HepG2 (cell line): ENCODE measurements at regions not wholly inside any gene's neighbourhood (a gene's known extent, or its start where the extent isn't known, plus 50 kb on each side); places are given as distances from the start of the nearest gene placed in this dataset.

Source experiments
- ATF1 ChIP-seq: IDR thresholded peaks from 2 replicates; pipeline ENCODE4 v1.6.1; 2016; ENCODE audit warnings: mild to moderate bottlenecking, control low read depth
- RERE ChIP-seq: IDR thresholded peaks from 2 replicates; pipeline ENCODE4 v1.6.1; 2016; ENCODE audit warnings: low read depth, missing genetic modification reagents, missing compliant biosample characterization
- TBX3 ChIP-seq: fragments of 450-650 bp; IDR thresholded peaks from 2 replicates; pipeline ENCODE4 v1.6.1; 2017; ENCODE audit warnings: antibody characterized with exemption, mild to moderate bottlenecking, inconsistent platforms, borderline replicate concordance
- TEAD3 ChIP-seq: optimal IDR thresholded peaks from 2 replicates; pipeline ENCODE3; 2016; ENCODE audit warnings: borderline replicate concordance
- YEATS2 ChIP-seq: sonication (generic); formaldehyde crosslinking; IDR thresholded peaks from 2 replicates; pipeline ENCODE4 v1.4.0; 2020; ENCODE audit warnings: missing genetic modification reagents, borderline replicate concordance
- ZKSCAN1 ChIP-seq: fragments of 150-350 bp; IDR thresholded peaks from 2 replicates; pipeline ENCODE4 v1.6.1; 2014; ENCODE audit warnings: low read length
- ZNF282 ChIP-seq: fragments of 450-650 bp; IDR thresholded peaks from 2 replicates; pipeline ENCODE4 v1.6.1; 2018; ENCODE audit not compliant: partially characterized antibody
- ZNF432 ChIP-seq: sonication (generic); formaldehyde crosslinking; IDR thresholded peaks from 2 replicates; pipeline ENCODE4 v1.5.0; 2020; ENCODE audit warnings: missing genetic modification reagents, mild to moderate bottlenecking, borderline replicate concordance
- ZNF543 ChIP-seq: sonication (generic); formaldehyde crosslinking; IDR thresholded peaks from 2 replicates; pipeline ENCODE4 v1.4.0; 2020; ENCODE audit warnings: mild to moderate bottlenecking, missing genetic modification reagents
- ZNF770 ChIP-seq: sonication (generic); formaldehyde crosslinking; IDR thresholded peaks from 2 replicates; pipeline ENCODE4 v1.5.0; 2020; ENCODE audit warnings: mild to moderate bottlenecking, missing genetic modification reagents
- ZSCAN12 ChIP-seq: sonication (generic); formaldehyde crosslinking; IDR thresholded peaks from 2 replicates; pipeline ENCODE4 v1.9.0; 2021; ENCODE audit warnings: mild to moderate bottlenecking, missing genetic modification reagents
- ZSCAN25 ChIP-seq: sonication (generic); formaldehyde crosslinking; IDR thresholded peaks from 2 replicates; pipeline ENCODE4 v1.8.0; 2022; ENCODE audit warnings: mild to moderate bottlenecking, missing genetic modification reagents
- TF ChIP-seq, protein P1 (sequence below): sonication (generic); formaldehyde crosslinking; IDR thresholded peaks from 2 replicates; pipeline ENCODE4 v1.4.0; 2020; ENCODE audit warnings: missing genetic modification reagents
- TF ChIP-seq, protein P2 (sequence below): sonication (generic); formaldehyde crosslinking; IDR thresholded peaks from 2 replicates; pipeline ENCODE4 v1.4.0; 2020; ENCODE audit warnings: mild to moderate bottlenecking, missing genetic modification reagents
- TF ChIP-seq, protein P3 (sequence below): IDR thresholded peaks from 2 replicates; pipeline ENCODE4 v1.6.1; 2016; ENCODE audit warnings: control low read depth

DNA sequence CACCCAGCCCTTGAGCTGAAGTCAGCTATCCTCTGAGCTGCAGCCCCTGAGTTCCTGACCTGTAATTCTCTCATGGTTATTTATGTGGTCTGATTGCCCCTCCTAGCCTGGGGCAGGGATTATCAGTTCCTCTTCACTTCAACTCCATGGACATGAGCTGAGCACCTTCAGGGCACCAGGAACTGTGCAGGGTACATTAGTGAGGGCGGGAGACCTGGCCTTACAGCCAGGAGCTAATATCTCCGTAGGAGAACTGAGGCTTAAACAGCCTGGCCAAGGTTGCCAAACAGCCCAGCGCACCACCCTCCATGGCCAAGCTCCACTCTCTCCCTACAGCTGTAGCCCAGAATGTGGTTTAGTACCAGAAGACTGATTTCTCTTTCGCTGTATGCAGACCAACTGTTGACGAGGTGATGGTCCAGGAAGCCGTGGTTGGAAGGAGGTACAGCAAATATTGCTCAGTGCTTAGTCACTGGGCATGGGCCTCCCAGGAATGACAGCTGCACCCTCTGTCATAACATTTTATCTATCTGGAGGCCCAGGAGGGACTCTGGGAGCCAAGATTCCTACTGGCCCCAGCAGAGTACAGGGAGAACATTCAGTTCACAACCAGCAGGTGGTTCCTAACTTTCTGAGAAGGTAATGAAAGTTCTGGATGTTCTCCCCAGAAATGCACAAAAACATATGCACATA is 228.7 kb upstream of the SIX2 start (continued):
- TF ChIP-seq RERE (no peak), ZNF432 (CRISPR knock-in tag) (no peak), ZNF543 (CRISPR knock-in tag) (no peak), ZSCAN12 (CRISPR knock-in tag) (no peak), YEATS2 (no peak; the same call in 1 of the 2 replicates), ZKSCAN1 (no peak), ZSCAN25 (CRISPR knock-in tag) (no peak), ZNF770 (CRISPR knock-in tag) (no peak), TEAD3 (peak; percentile 65), ATF1 (CRISPR knock-in tag) (no peak), TBX3 (no peak), ZNF282 (no peak)
- TF ChIP-seq, protein P1, sequence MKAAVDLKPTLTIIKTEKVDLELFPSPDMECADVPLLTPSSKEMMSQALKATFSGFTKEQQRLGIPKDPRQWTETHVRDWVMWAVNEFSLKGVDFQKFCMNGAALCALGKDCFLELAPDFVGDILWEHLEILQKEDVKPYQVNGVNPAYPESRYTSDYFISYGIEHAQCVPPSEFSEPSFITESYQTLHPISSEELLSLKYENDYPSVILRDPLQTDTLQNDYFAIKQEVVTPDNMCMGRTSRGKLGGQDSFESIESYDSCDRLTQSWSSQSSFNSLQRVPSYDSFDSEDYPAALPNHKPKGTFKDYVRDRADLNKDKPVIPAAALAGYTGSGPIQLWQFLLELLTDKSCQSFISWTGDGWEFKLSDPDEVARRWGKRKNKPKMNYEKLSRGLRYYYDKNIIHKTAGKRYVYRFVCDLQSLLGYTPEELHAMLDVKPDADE (CRISPR knock-in tag): no peak
- TF ChIP-seq, protein P2, sequence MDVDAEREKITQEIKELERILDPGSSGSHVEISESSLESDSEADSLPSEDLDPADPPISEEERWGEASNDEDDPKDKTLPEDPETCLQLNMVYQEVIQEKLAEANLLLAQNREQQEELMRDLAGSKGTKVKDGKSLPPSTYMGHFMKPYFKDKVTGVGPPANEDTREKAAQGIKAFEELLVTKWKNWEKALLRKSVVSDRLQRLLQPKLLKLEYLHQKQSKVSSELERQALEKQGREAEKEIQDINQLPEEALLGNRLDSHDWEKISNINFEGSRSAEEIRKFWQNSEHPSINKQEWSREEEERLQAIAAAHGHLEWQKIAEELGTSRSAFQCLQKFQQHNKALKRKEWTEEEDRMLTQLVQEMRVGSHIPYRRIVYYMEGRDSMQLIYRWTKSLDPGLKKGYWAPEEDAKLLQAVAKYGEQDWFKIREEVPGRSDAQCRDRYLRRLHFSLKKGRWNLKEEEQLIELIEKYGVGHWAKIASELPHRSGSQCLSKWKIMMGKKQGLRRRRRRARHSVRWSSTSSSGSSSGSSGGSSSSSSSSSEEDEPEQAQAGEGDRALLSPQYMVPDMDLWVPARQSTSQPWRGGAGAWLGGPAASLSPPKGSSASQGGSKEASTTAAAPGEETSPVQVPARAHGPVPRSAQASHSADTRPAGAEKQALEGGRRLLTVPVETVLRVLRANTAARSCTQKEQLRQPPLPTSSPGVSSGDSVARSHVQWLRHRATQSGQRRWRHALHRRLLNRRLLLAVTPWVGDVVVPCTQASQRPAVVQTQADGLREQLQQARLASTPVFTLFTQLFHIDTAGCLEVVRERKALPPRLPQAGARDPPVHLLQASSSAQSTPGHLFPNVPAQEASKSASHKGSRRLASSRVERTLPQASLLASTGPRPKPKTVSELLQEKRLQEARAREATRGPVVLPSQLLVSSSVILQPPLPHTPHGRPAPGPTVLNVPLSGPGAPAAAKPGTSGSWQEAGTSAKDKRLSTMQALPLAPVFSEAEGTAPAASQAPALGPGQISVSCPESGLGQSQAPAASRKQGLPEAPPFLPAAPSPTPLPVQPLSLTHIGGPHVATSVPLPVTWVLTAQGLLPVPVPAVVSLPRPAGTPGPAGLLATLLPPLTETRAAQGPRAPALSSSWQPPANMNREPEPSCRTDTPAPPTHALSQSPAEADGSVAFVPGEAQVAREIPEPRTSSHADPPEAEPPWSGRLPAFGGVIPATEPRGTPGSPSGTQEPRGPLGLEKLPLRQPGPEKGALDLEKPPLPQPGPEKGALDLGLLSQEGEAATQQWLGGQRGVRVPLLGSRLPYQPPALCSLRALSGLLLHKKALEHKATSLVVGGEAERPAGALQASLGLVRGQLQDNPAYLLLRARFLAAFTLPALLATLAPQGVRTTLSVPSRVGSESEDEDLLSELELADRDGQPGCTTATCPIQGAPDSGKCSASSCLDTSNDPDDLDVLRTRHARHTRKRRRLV (CRISPR knock-in tag): no peak
- TF ChIP-seq, protein P3, sequence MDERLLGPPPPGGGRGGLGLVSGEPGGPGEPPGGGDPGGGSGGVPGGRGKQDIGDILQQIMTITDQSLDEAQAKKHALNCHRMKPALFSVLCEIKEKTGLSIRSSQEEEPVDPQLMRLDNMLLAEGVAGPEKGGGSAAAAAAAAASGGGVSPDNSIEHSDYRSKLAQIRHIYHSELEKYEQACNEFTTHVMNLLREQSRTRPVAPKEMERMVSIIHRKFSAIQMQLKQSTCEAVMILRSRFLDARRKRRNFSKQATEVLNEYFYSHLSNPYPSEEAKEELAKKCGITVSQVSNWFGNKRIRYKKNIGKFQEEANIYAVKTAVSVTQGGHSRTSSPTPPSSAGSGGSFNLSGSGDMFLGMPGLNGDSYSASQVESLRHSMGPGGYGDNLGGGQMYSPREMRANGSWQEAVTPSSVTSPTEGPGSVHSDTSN (CRISPR knock-in tag): no peak
